ENCODE measurements at regions not wholly inside any gene's neighbourhood (a gene's known extent, or its start where the extent isn't known, plus 50 kb on each side); places are given as distances from the start of the nearest gene placed in this dataset.

DNA sequence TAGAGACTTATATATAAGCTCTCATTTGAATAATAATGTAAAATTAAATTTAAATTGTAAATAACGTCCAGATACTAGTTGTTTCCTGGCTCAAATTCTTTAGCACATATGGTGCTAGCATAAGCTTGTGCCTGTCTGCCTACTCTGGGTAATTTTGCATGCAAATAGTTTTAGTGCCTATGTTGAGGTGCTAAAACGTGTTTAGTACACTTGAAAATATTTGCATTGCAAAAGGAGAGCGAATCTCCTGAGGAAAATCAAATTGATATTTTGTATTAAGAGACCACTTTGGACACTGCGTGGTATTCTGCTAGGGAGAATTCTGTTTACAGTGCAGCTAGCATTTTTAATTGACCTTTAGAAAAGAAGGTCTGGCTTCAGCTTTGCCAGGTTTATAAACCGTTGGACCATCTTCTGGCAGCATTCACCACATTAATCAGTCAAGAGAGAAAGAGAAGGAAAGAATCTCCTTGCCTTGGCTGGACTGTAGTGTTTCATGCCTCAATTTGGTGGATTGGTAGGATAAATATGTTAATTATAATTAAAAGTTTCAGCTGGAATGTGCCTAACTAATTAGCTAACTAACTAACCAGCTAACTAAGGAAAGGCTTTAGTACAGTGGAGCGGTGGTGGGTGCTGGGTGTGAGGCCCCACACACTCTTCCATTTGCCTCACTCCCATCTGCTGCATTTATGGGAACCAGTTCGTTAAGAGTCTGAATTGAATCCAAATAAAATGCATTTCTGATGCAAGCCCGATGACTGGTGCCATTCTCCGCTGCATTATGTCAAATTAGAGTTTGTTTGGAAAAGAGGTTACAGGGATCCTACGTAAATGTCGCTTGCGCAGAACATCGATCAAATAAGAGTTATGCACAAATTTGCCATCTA is 150.1 kb upstream of the MPDZ start:
- DNase-seq = no peak

- DNase-seq = no peak
Observed at GRCh38 chr9:13428766-13429165, 149.3 kb upstream of the MPDZ start.

GRCh38 chr9:13427587-13427986 is 148.1 kb upstream of the MPDZ start:
- DNase-seq = peak in 1 of 2 donors; percentile 25

- DNase-seq = no peak
Observed at GRCh38 chr9:13426606-13427005, 147.1 kb upstream of the MPDZ start.

- DNase-seq = no peak
Observed at GRCh38 chr9:13424872-13425271, 145.4 kb upstream of the MPDZ start.

GRCh38 chr9:13424204-13424603 is 144.7 kb upstream of the MPDZ start:
- DNase-seq = no peak

GRCh38 chr9:13414349-13414748 is 134.9 kb upstream of the MPDZ start:
- DNase-seq = no peak

- DNase-seq = no peak
Observed at GRCh38 chr9:13412331-13412730, 132.8 kb upstream of the MPDZ start.

DNA sequence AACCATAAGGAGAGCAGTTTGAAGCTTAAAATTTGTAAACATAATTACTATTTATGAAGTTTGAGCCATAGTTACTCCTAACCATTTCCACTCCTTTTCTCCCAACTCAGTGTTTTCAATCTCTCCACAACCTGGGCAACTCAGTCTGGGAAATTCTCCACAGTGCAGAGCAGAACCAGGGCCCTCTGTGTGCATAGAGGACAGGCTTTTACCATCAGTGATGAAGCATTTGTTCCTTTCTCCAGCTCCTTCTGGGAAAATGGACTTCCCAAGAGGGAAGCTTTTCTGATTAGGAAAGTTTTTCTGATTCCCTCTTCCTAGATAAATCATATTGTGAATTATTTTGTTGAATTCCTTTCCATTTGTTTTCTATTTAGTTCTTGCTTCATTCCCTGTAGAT is 132.3 kb upstream of the MPDZ start:
- no peak for DNase-seq

- DNase-seq = no peak
Observed at GRCh38 chr9:13410566-13411031, 131.1 kb upstream of the MPDZ start.

- DNase-seq = no peak
Observed at GRCh38 chr9:13397661-13398060, 118.2 kb upstream of the MPDZ start.

- no peak for DNase-seq
Observed at GRCh38 chr9:13397220-13397619, 117.7 kb upstream of the MPDZ start.

- DNase-seq = no peak
Observed at GRCh38 chr9:13396418-13396817, 116.9 kb upstream of the MPDZ start.

DNA sequence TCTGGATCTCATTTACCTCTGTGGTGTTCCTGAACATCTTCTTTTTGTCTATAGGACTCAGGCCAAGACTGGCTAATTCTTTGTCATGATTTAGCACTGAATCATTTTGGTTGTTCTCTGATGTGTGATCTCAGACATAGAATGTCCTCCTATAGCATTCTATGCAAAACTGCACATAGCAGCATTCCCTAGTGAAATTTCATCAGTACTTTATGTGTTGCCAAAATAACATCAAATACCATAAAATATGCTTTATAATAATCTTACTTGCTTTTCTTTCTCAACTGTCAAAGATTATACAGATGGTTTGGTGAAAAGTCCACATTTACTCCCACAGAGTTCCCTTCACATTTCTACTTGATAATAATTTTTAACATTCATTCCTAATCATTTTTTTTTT is 115.7 kb upstream of the MPDZ start:
- no peak for DNase-seq

- DNase-seq = no peak
Observed at GRCh38 chr9:13388157-13388556, 108.7 kb upstream of the MPDZ start.

DNA sequence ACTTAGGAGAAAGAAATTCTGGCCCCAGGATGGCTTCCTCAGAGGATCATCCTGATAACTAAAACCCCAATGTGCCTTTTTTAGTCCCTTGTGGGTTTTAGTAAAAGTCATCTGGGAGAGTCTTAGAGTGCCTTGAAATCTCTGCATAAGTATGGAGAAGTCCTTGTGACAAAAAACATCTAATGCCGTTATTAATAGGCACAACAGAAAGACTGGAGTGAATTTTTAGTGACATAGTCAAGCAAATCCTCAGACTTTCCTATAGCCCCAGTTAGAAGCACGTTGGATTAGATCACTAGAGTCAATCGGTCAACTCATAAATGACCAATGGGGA is 108.2 kb upstream of the MPDZ start:
- no peak for DNase-seq

DNA sequence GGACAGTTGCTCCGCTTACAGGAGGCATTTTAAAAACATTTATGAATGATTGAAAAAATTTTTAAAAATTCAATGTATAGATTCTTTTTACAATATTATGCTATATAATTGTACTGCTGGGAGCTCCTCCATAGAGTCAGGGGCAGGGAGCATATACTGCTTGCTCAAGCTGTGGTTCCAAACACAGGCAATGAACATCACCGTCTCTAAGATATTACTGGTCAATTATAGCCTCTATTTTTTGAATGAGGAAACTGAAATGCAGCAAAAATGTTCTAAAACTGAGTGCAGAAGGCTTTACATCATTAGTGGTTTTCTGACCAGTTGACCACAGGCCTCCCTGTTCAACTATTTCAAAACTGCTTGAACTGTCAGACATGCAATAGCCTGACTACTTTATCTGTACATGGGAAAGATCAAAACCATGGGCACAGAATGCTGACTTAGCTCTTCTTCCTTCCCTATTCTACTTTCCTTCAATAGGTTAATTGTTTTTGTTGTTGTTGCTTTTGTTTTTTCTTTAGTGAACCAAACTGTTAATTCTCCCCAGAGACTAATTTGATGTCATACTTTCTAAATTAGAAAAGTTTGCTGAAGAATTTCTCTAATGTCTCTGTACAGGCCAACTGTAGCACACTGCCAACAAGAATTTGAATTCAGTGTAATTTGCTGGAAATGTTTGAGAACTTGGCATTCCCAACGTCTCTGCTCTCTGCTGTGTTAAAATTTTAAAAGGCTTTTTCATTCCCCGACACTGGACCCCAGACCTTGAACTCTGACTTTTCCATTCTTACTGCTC is 107.6 kb upstream of the MPDZ start:
- no peak for DNase-seq

DNA sequence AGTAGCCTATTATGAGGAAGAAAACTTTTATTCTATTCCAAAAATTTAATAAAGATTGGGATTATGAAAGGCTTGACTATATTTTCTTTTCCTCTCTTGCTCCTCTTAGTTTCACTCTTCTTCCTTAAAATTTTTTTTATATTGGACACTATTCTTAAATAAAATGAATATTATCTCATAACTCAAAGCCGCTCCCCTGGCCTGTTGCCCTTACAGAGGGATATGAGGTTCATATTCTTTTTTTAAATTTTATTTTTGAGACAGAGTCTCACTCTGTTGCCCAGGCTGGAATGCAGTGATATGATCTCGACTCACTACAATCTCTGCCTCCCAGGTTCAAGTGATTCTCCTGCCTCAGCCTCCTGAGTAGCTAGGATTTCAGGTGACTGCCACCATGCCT is 106.8 kb upstream of the MPDZ start:
- no peak for DNase-seq

DNA sequence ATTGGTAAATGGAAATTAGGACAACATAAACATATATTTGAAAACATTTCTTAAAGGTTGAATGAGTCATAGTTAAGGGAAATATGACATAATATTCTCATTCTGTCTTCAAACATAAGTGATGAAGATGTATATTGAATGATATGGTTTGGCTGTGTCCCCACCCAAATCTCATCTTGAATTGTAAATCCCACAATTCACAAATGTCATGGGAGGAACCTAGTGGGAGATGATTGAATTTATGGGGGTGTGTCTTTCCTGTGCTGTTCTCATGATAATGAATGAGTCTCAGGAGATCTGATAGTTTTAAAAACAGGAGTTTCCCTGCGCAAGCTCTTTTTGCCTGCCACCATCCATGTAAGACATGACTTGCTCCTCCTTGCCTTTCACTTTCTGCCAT is 104.4 kb upstream of the MPDZ start:
- no peak for DNase-seq

GRCh38 chr9:13383216-13383615 is 103.7 kb upstream of the MPDZ start:
- DNase-seq = no peak

GRCh38 chr9:13382595-13382994 is 103.1 kb upstream of the MPDZ start:
- no peak for DNase-seq

GRCh38 chr9:13380903-13381302 is 101.4 kb upstream of the MPDZ start:
- no peak for DNase-seq

DNA sequence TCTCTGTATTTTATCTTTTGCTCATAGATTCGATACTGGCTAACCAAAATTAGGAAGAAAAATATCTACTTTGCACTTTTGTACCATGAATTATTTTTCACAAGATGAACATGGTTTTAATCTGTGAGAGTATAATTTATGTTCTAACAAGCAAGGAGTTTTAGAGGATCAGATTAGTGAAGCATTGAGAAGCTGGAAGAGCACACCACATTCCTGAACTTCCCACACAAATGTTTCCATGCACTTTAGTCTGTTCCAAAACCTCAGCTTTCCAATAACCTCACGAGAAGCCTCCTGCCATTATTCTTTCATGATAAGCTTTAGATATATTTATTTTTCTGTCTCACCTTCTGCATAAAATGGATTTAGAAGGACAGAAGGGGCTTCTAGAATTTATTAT is 98.7 kb upstream of the MPDZ start:
- no peak for DNase-seq

Data from CD4-positive, alpha-beta T cell treated with Interferon alpha-2 for 1 hour (primary cell).